H9 (cell line): ENCODE measurements at regions not wholly inside any gene's neighbourhood (a gene's known extent, or its start where the extent isn't known, plus 50 kb on each side); places are given as distances from the start of the nearest gene placed in this dataset.

Experiments
- DNase-seq: peaks from one replicate; pipeline ENCODE4 v3.0.0-alpha.2; 2017
- H2AFZ ChIP-seq: one replicate; pipeline ENCODE4 v1.6.1; 2013; ENCODE audit warnings: mild to moderate bottlenecking, low read length, control low read depth, moderate library complexity
- H2AK5ac ChIP-seq: 2 replicates; pipeline ENCODE4 v1.6.1; 2013; ENCODE audit warnings: low read length, control low read depth, mixed read lengths; ENCODE audit not compliant: insufficient read length
- H2BK120ac ChIP-seq: one replicate; pipeline ENCODE4 v1.6.1; 2013; ENCODE audit warnings: low read depth, mild to moderate bottlenecking, low read length, control low read depth, inconsistent platforms; ENCODE audit not compliant: poor library complexity, severe bottlenecking
- H2BK12ac ChIP-seq: 2 replicates; pipeline ENCODE4 v1.6.1; 2013; ENCODE audit warnings: low read length, control low read depth, mixed read lengths, low read depth; ENCODE audit not compliant: insufficient read length
- H2BK15ac ChIP-seq: 2 replicates; pipeline ENCODE4 v1.6.1; 2013; ENCODE audit warnings: low read depth, low read length, control low read depth
- H2BK20ac ChIP-seq: one replicate; pipeline ENCODE4 v1.6.1; 2013; ENCODE audit warnings: low read depth, mild to moderate bottlenecking, low read length, control low read depth, inconsistent platforms; ENCODE audit not compliant: poor library complexity, severe bottlenecking
- H2BK5ac ChIP-seq: 2 replicates; pipeline ENCODE4 v1.6.1; 2013; ENCODE audit warnings: low read length, control low read depth, mixed read lengths; ENCODE audit not compliant: insufficient read length
- H3K14ac ChIP-seq: 2 replicates; pipeline ENCODE4 v1.6.1; 2013; ENCODE audit warnings: low read length, control low read depth; ENCODE audit not compliant: insufficient read depth
- H3K18ac ChIP-seq: 2 replicates; pipeline ENCODE4 v1.6.1; 2013; ENCODE audit warnings: low read depth, mild to moderate bottlenecking, mixed read lengths, low read length, control low read depth; ENCODE audit not compliant: insufficient read length
- H3K23ac ChIP-seq: 2 replicates; pipeline ENCODE4 v1.6.1; 2013; ENCODE audit warnings: low read length, control low read depth, mixed read lengths, low read depth; ENCODE audit not compliant: insufficient read length
- H3K23me2 ChIP-seq: 2 replicates; pipeline ENCODE4 v1.6.1; 2013; ENCODE audit warnings: low read depth, mild to moderate bottlenecking, mixed read lengths, low read length, control low read depth; ENCODE audit not compliant: insufficient read length, poor library complexity, severe bottlenecking
- H3K27ac ChIP-seq: 2 replicates; pipeline ENCODE4 v1.5.1; 2013; ENCODE audit warnings: low read length, control low read depth, mixed read lengths, low read depth; ENCODE audit not compliant: insufficient read length
- H3K27me3 ChIP-seq: 2 replicates; pipeline ENCODE4 v1.6.1; 2013; ENCODE audit warnings: low read length, control low read depth, inconsistent platforms; ENCODE audit not compliant: insufficient read depth
- H3K4ac ChIP-seq: 2 replicates; pipeline ENCODE4 v1.6.1; 2013; ENCODE audit warnings: low read depth, mild to moderate bottlenecking, control low read depth, inconsistent platforms, low read length, moderate library complexity
- H3K4me1 ChIP-seq: 2 replicates; pipeline ENCODE4 v1.6.1; 2013; ENCODE audit warnings: low read length, control low read depth, inconsistent platforms; ENCODE audit not compliant: insufficient read depth
- H3K4me2 ChIP-seq: 2 replicates; pipeline ENCODE4 v1.6.1; 2013; ENCODE audit warnings: low read length, control low read depth, mixed read lengths; ENCODE audit not compliant: insufficient read length, insufficient read depth
- H3K56ac ChIP-seq: 2 replicates; pipeline ENCODE4 v1.6.1; 2013; ENCODE audit warnings: low read depth, mild to moderate bottlenecking, mixed read lengths, low read length, control low read depth; ENCODE audit not compliant: insufficient read length
- H3K79me1 ChIP-seq: 2 replicates; pipeline ENCODE4 v1.6.1; 2013; ENCODE audit warnings: low read depth, mild to moderate bottlenecking, moderate library complexity, low read length, control low read depth, inconsistent platforms; ENCODE audit not compliant: insufficient read depth, poor library complexity, severe bottlenecking
- H3K79me2 ChIP-seq: 2 replicates; pipeline ENCODE4 v1.6.1; 2013; ENCODE audit warnings: low read length, control low read depth, inconsistent platforms; ENCODE audit not compliant: insufficient read depth
- H3K9ac ChIP-seq: 2 replicates; pipeline ENCODE4 v1.6.1; 2013; ENCODE audit warnings: low read length, control low read depth, mixed read lengths; ENCODE audit not compliant: insufficient read length; ENCODE audit errors: extremely low read depth
- H3K9me3 ChIP-seq: one replicate; pipeline ENCODE4 v1.6.1; 2013; ENCODE audit warnings: low read depth, low read length, inconsistent platforms; ENCODE audit not compliant: control insufficient read depth
- H3T11ph ChIP-seq: one replicate; pipeline ENCODE4 v1.6.1; 2013; ENCODE audit warnings: mild to moderate bottlenecking, low read length, control low read depth, inconsistent platforms
- H4K20me1 ChIP-seq: one replicate; pipeline ENCODE4 v1.6.1; 2013; ENCODE audit not compliant: control insufficient read depth, insufficient read length, insufficient read depth
- H4K5ac ChIP-seq: 2 replicates; pipeline ENCODE4 v1.6.1; 2013; ENCODE audit warnings: low read depth, mild to moderate bottlenecking, mixed read lengths, low read length, control low read depth; ENCODE audit not compliant: insufficient read length
- H4K8ac ChIP-seq: replicated peaks from 2 replicates; pipeline ENCODE4 v1.6.1; 2013; ENCODE audit warnings: low read length, control low read depth, mixed read lengths, low read depth; ENCODE audit not compliant: insufficient read length
- H4K91ac ChIP-seq: 2 replicates; pipeline ENCODE4 v1.6.1; 2013; ENCODE audit warnings: low read depth, mild to moderate bottlenecking, moderate library complexity, mixed read lengths, low read length, control low read depth; ENCODE audit not compliant: insufficient read length
- H3K27ac Mint-ChIP-seq, 3 experiments: 2 replicates in 2 of 3; 3 replicates in 1 of 3; pipeline ENCODE4 v1.8.0; 2020 to 2021; ENCODE audit warnings: mixed read lengths in 3 of 3, mild to moderate bottlenecking in 1 of 3, moderate library complexity in 1 of 3
- H3K27me3 Mint-ChIP-seq: 2 replicates; pipeline ENCODE4 v1.8.0; 2021; ENCODE audit warnings: low read depth, mild to moderate bottlenecking, moderate library complexity, mixed read lengths
- H3K36me3 Mint-ChIP-seq, 3 experiments: 2 replicates in 2 of 3; 3 replicates in 1 of 3; pipeline ENCODE4 v1.8.0; 2020 to 2021; ENCODE audit warnings: low read depth in 3 of 3, mixed read lengths in 3 of 3; ENCODE audit not compliant: insufficient read depth in 1 of 3
- H3K4me1 Mint-ChIP-seq, 2 experiments: 2 replicates each; pipeline ENCODE4 v1.8.0; 2020; ENCODE audit warnings: mixed read lengths in 2 of 2
- H3K4me3 Mint-ChIP-seq, 2 experiments: 2 replicates in 1 of 2; 3 replicates in 1 of 2; pipeline ENCODE4 v1.8.0; 2020 to 2021; ENCODE audit warnings: mild to moderate bottlenecking in 2 of 2, mixed read lengths in 2 of 2, moderate library complexity in 1 of 2
- H3K9me3 Mint-ChIP-seq, 2 experiments: 2 replicates in 1 of 2; 3 replicates in 1 of 2; pipeline ENCODE4 v1.8.0; 2020; ENCODE audit warnings: mild to moderate bottlenecking in 2 of 2, mixed read lengths in 2 of 2, moderate library complexity in 1 of 2
- WGBS: extraction: QIAGEN DNeasy Blood & Tissue Kit; methylation state at CpG from one replicate; pipeline ENCODE4 v1.1.7; 2013; ENCODE audit warnings: missing lambda C conversion rate, low lambda C conversion rate, mixed read lengths; ENCODE audit not compliant: insufficient read length; ENCODE audit errors: extremely low coverage; 5-methylcytosine and 5-hydroxymethylcytosine counted together
- TF ChIP-seq, protein P1 (sequence below): fragments of 200-600 bp; sonication (generic); conservative IDR thresholded peaks from 3 replicates; pipeline ENCODE4 v1.8.0; 2021; ENCODE audit warnings: antibody characterized with exemption, mild to moderate bottlenecking

DNA sequence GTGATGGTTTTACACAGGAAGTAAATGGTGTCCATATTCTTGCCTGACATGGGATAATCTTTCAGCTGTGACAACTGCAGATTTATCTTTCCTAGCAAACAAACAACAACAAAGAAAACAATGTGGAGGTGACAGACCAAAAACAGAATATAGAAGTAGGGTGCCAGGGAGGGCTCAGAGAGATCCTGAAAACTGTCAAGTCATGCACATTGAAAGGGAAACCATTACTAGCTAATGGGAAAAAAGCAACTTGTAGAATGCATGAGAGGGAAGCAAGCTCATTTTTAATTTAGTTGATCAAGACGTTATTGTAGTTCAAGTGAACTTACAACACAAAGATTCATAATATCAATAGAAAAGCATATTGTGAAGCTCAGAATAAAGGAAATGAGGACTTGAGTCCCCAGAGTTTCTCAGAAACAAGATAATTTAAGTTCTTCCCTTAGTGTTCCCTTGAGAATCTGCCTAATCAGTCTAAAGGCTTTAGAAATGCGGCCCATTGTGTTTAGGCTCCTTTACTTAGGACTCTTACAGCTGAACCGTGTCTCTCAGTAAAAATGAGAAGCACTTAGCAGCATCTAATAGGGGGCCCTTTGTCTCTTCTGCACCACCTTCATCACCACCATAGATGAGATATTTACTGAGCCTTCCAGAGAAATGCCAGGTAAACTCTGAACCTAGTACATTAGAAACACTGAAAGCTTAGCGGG, 115.6 kb upstream of the CADPS start:
- H3K4me1 Mint-ChIP-seq: peaks cover 45 to 47% of the 10 kb centered on the region in 2 experiments
- no peak overlapping the region for H3K27ac ChIP-seq
- no peak overlapping the region for H3T11ph ChIP-seq
- H4K20me1 ChIP-seq: no peaks in the 10 kb centered on the region
- H2AFZ ChIP-seq: no peak overlapping the region
- H4K5ac ChIP-seq: no peak overlapping the region
- H4K91ac ChIP-seq: no peak overlapping the region
- H4K8ac ChIP-seq: no peak overlapping the region
- no peak for DNase-seq
- no peak overlapping the region for H2BK5ac ChIP-seq
- no peak overlapping the region for H3K18ac ChIP-seq
- H2BK20ac ChIP-seq: peak overlapping the region; percentile 6
- H3K56ac ChIP-seq: no peak overlapping the region
- no peak overlapping the region for H3K4me2 ChIP-seq
- H3K27me3 Mint-ChIP-seq: no peaks in the 10 kb centered on the region
- no peaks in the 10 kb centered on the region for H3K9me3 Mint-ChIP-seq
- H2BK12ac ChIP-seq: no peak overlapping the region
- H3K27me3 ChIP-seq: no peaks in the 10 kb centered on the region
- no peaks in the 10 kb centered on the region for H3K9me3 ChIP-seq
- no peak overlapping the region for H3K23ac ChIP-seq
- H3K27ac Mint-ChIP-seq: peak overlapping the region; percentile 34 to 86 (median 72); a peak in 4 of 7 replicates
- H3K23me2 ChIP-seq: no peaks in the 10 kb centered on the region
- no peak overlapping the region for H2AK5ac ChIP-seq
- H3K4me3 Mint-ChIP-seq: no peak overlapping the region
- H3K4ac ChIP-seq: no peak overlapping the region
- H3K14ac ChIP-seq: no peak overlapping the region
- H2BK15ac ChIP-seq: no peak overlapping the region
- no peak overlapping the region for H3K9ac ChIP-seq
- H3K4me1 ChIP-seq: peaks cover 13% of the 10 kb centered on the region
- no CpG with 5 or more reads among the region's 4 CpGs for WGBS
- H3K36me3 Mint-ChIP-seq: peaks cover 8 to 46% (median 38%) of the 10 kb centered on the region in 3 experiments
- H3K79me2 ChIP-seq: no peaks in the 10 kb centered on the region
- H3K79me1 ChIP-seq: no peaks in the 10 kb centered on the region
- TF ChIP-seq, protein P1, sequence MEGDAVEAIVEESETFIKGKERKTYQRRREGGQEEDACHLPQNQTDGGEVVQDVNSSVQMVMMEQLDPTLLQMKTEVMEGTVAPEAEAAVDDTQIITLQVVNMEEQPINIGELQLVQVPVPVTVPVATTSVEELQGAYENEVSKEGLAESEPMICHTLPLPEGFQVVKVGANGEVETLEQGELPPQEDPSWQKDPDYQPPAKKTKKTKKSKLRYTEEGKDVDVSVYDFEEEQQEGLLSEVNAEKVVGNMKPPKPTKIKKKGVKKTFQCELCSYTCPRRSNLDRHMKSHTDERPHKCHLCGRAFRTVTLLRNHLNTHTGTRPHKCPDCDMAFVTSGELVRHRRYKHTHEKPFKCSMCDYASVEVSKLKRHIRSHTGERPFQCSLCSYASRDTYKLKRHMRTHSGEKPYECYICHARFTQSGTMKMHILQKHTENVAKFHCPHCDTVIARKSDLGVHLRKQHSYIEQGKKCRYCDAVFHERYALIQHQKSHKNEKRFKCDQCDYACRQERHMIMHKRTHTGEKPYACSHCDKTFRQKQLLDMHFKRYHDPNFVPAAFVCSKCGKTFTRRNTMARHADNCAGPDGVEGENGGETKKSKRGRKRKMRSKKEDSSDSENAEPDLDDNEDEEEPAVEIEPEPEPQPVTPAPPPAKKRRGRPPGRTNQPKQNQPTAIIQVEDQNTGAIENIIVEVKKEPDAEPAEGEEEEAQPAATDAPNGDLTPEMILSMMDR: no peak
- no peak overlapping the region for H2BK120ac ChIP-seq
